SK-N-SH (cell line): ENCODE measurements at regions not wholly inside any gene's neighbourhood (a gene's known extent, or its start where the extent isn't known, plus 50 kb on each side); places are given as distances from the start of the nearest gene placed in this dataset.

Experiments
- CTCF ChIA-PET: fragments of 300-600, 350-600 bp; formaldehyde crosslinking; extraction: SDS; loops from one replicate; lab custom pipeline; 2021; lab: Yijun Ruan, JAX
- POLR2A ChIA-PET: fragments of 350-600 bp; sonication (Branson Sonifier 250); formaldehyde crosslinking; extraction: SDS; loops from one replicate; lab custom pipeline; 2020; ENCODE audit warnings: antibody characterized with exemption, inconsistent platforms; lab: Yijun Ruan, JAX
- DNase-seq: peaks from one replicate; pipeline ENCODE4 v3.0.0; 2012
- H2AFZ ChIP-seq: fragments of 200-600 bp; sonication (generic); 2 replicates; pipeline ENCODE4 v1.8.1; 2016; ENCODE audit warnings: antibody characterized with exemption, mild to moderate bottlenecking, low read depth
- H3F3A ChIP-seq: fragments of 200-600 bp; sonication (generic); replicated peaks from 2 replicates; pipeline ENCODE3; 2016; ENCODE audit warnings: antibody characterized with exemption, mild to moderate bottlenecking; ENCODE audit not compliant: insufficient read depth
- H3K27ac ChIP-seq, 2 experiments: fragments of 200-500 bp in 1 of 2; fragments of 200-600 bp in 1 of 2; sonication (Bioruptor generic) in 1 of 2; sonication (generic), shearing (Covaris generic) in 1 of 2; 2 replicates each; pipeline versions ENCODE4 v1.5.1 to v1.6.1; 2014 to 2016; ENCODE audit warnings: low read depth in 2 of 2, inconsistent platforms in 1 of 2, low read length in 1 of 2, mild to moderate bottlenecking in 1 of 2, mixed read lengths in 1 of 2
- H3K27me3 ChIP-seq: fragments of 200-600 bp; sonication (generic), shearing (Covaris generic); 2 replicates; pipeline ENCODE4 v1.6.1; 2016; ENCODE audit warnings: mixed run types; ENCODE audit not compliant: insufficient read depth
- H3K36me3 ChIP-seq, 2 experiments: fragments of 200-500 bp in 1 of 2; fragments of 200-600 bp in 1 of 2; sonication (Bioruptor generic) in 1 of 2; sonication (generic) in 1 of 2; replicated peaks in 1 of 2; 2 replicates each; pipeline versions ENCODE3 to v1.5.1; 2014 to 2016; ENCODE audit warnings: low read length in 1 of 2, mild to moderate bottlenecking in 1 of 2; ENCODE audit not compliant: insufficient read depth in 2 of 2, control insufficient read depth in 1 of 2
- H3K4me1 ChIP-seq, 2 experiments: fragments of 200-500 bp in 1 of 2; fragments of 200-600 bp in 1 of 2; sonication (Bioruptor generic) in 1 of 2; sonication (generic), shearing (Covaris generic) in 1 of 2; 2 replicates each; pipeline versions ENCODE4 v1.5.1 to v1.6.1; 2014 to 2016; ENCODE audit warnings: low read depth in 1 of 2, low read length in 1 of 2, mixed run types in 1 of 2; ENCODE audit not compliant: insufficient read depth in 2 of 2, control insufficient read depth in 1 of 2
- H3K4me2 ChIP-seq: fragments of 200-600 bp; sonication (generic), shearing (Covaris generic); 2 replicates; pipeline ENCODE4 v1.6.1; 2017; ENCODE audit warnings: mixed run types
- H3K4me3 ChIP-seq, 2 experiments: fragments of 200-500 bp in 1 of 2; fragments of 200-600 bp in 1 of 2; sonication (Bioruptor generic) in 1 of 2; sonication (generic), shearing (Covaris generic) in 1 of 2; 2 replicates each; pipeline versions ENCODE4 v1.5.1 to v1.8.1; 2014 to 2016; ENCODE audit warnings: low read depth in 2 of 2, inconsistent platforms in 1 of 2, low read length in 1 of 2, mild to moderate bottlenecking in 1 of 2, mixed read lengths in 1 of 2, moderate library complexity in 1 of 2
- H3K79me2 ChIP-seq: fragments of 200-600 bp; sonication (generic); 2 replicates; pipeline ENCODE4 v1.8.1; 2017; ENCODE audit warnings: mild to moderate bottlenecking; ENCODE audit not compliant: insufficient read depth
- H3K9ac ChIP-seq: fragments of 200-600 bp; sonication (generic); 2 replicates; pipeline ENCODE4 v1.6.1; 2017; ENCODE audit warnings: mixed run types
- H3K9me2 ChIP-seq: fragments of 200-600 bp; sonication (generic); 2 replicates; pipeline ENCODE4 v1.6.1; 2017; ENCODE audit warnings: mixed run types
- H3K9me3 ChIP-seq: fragments of 200-600 bp; sonication (generic); 2 replicates; pipeline ENCODE4 v1.6.1; 2017; ENCODE audit warnings: mixed run types, mild to moderate bottlenecking, moderate library complexity
- H4K20me1 ChIP-seq: fragments of 200-600 bp; sonication (generic); 2 replicates; pipeline ENCODE4 v1.6.1; 2017; ENCODE audit warnings: mild to moderate bottlenecking, mixed run types; ENCODE audit not compliant: insufficient read depth
- CHD2 ChIP-seq: fragments of 150-350 bp; IDR thresholded peaks from 2 replicates; pipeline ENCODE4 v1.6.1; 2018; ENCODE audit warnings: low read length; ENCODE audit not compliant: partially characterized antibody
- FOSL2 ChIP-seq: IDR thresholded peaks from 2 replicates; pipeline ENCODE4 v1.4.0; 2012; ENCODE audit warnings: low read depth, mild to moderate bottlenecking, moderate library complexity, borderline replicate concordance
- FOXJ3 ChIP-seq: sonication (generic); formaldehyde crosslinking; IDR thresholded peaks from 2 replicates; pipeline ENCODE4 v1.5.1; 2020; ENCODE audit warnings: mild to moderate bottlenecking, missing genetic modification reagents
- GATA2 ChIP-seq: sonication (generic); formaldehyde crosslinking; IDR thresholded peaks from 2 replicates; pipeline ENCODE4 v1.5.0; 2020; ENCODE audit warnings: mild to moderate bottlenecking, missing genetic modification reagents
- JUND ChIP-seq: IDR thresholded peaks from 2 replicates; pipeline ENCODE4 v1.4.0; 2012
- NFIC ChIP-seq: IDR thresholded peaks from 2 replicates; pipeline ENCODE4 v1.4.0; 2012; ENCODE audit warnings: borderline replicate concordance
- POLR2AphosphoS5 ChIP-seq: IDR thresholded peaks from 2 replicates; pipeline ENCODE4 v1.6.1; 2012; ENCODE audit warnings: low read depth, low read length
- RAD21 ChIP-seq: IDR thresholded peaks from 2 replicates; pipeline ENCODE4 v1.6.1; 2012; ENCODE audit warnings: mild to moderate bottlenecking, low read length
- SMC3 ChIP-seq: IDR thresholded peaks from 2 replicates; pipeline ENCODE4 v1.6.1; 2012; ENCODE audit warnings: low read depth, low read length, improper control_type of control experiment
- TAF1 ChIP-seq: IDR thresholded peaks from 2 replicates; pipeline ENCODE4 v1.6.1; 2012; ENCODE audit warnings: low read depth, mild to moderate bottlenecking, low read length, moderate library complexity, borderline replicate concordance
- TCF12 ChIP-seq: IDR thresholded peaks from 2 replicates; pipeline ENCODE4 v1.4.0; 2012
- YY1 ChIP-seq: IDR thresholded peaks from 2 replicates; pipeline ENCODE4 v1.4.0; 2012; ENCODE audit warnings: low read depth, mild to moderate bottlenecking
- WGBS: methylation state at CpG from one replicate; pipeline ENCODE4 v1.1.6; 2017; ENCODE audit warnings: low lambda C conversion rate; 5-methylcytosine and 5-hydroxymethylcytosine counted together
- TF ChIP-seq, protein P1 (sequence below): IDR thresholded peaks from 2 replicates; pipeline ENCODE4; 2012
- TF ChIP-seq, protein P2 (sequence below): fragments of 150-350 bp; IDR thresholded peaks from 2 replicates; pipeline ENCODE4 v1.6.1; 2016; ENCODE audit warnings: mild to moderate bottlenecking, low read depth, low read length
- TF ChIP-seq, protein P3 (sequence below): IDR thresholded peaks from 2 replicates; pipeline ENCODE4 v1.4.0; 2012; ENCODE audit warnings: low read depth, borderline replicate concordance
- TF ChIP-seq, protein P4 (sequence below): IDR thresholded peaks from 2 replicates; pipeline ENCODE4 v1.4.0; 2012; ENCODE audit warnings: low read depth

DNA sequence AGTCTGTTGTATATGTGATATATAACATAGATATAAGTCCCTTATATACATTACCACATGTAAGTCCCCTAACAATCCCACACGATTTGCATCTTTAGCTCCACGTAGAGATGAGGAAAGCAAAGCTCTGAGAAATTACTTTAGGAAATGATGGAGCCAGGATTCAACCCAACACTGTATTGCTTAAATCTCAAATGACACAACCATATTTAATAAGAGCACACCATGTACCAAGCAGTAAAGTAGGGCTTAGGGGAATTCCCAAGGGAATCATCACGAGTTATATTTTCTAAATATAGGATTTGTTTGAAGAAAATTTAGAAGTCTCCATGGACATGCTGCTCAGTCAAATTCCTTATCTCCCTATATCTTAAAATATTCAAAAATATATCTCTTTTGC is 61.3 kb upstream of the POMP start:
- H3K27ac ChIP-seq, result no peak overlapping the region
- TF ChIP-seq, protein P1, sequence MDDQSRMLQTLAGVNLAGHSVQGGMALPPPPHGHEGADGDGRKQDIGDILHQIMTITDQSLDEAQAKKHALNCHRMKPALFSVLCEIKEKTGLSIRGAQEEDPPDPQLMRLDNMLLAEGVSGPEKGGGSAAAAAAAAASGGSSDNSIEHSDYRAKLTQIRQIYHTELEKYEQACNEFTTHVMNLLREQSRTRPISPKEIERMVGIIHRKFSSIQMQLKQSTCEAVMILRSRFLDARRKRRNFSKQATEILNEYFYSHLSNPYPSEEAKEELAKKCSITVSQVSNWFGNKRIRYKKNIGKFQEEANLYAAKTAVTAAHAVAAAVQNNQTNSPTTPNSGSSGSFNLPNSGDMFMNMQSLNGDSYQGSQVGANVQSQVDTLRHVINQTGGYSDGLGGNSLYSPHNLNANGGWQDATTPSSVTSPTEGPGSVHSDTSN, result no peak
- TF ChIP-seq POLR2AphosphoS5 (no peak), GATA2 (CRISPR knock-in tag) (no peak), RAD21 (no peak), CHD2 (no peak)
- TF ChIP-seq, protein P2, sequence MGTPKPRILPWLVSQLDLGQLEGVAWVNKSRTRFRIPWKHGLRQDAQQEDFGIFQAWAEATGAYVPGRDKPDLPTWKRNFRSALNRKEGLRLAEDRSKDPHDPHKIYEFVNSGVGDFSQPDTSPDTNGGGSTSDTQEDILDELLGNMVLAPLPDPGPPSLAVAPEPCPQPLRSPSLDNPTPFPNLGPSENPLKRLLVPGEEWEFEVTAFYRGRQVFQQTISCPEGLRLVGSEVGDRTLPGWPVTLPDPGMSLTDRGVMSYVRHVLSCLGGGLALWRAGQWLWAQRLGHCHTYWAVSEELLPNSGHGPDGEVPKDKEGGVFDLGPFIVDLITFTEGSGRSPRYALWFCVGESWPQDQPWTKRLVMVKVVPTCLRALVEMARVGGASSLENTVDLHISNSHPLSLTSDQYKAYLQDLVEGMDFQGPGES, result no peak
- TF ChIP-seq, protein P3, sequence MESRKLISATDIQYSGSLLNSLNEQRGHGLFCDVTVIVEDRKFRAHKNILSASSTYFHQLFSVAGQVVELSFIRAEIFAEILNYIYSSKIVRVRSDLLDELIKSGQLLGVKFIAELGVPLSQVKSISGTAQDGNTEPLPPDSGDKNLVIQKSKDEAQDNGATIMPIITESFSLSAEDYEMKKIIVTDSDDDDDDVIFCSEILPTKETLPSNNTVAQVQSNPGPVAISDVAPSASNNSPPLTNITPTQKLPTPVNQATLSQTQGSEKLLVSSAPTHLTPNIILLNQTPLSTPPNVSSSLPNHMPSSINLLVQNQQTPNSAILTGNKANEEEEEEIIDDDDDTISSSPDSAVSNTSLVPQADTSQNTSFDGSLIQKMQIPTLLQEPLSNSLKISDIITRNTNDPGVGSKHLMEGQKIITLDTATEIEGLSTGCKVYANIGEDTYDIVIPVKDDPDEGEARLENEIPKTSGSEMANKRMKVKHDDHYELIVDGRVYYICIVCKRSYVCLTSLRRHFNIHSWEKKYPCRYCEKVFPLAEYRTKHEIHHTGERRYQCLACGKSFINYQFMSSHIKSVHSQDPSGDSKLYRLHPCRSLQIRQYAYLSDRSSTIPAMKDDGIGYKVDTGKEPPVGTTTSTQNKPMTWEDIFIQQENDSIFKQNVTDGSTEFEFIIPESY, result no peak
- no peaks in the 10 kb centered on the region for H3K4me1 ChIP-seq
- H3K9ac ChIP-seq, result no peak overlapping the region
- H3K9me3 ChIP-seq, result no peaks in the 10 kb centered on the region
- H4K20me1 ChIP-seq, result no peaks in the 10 kb centered on the region
- H3K36me3 ChIP-seq, result no peaks in the 10 kb centered on the region
- no peaks in the 10 kb centered on the region for H3K79me2 ChIP-seq
- peak overlapping the region; percentile 41; the same call in 1 of the 2 replicates for H2AFZ ChIP-seq
- ChIA-PET POLR2A (no interaction called here), CTCF (no interaction called here)
- H3F3A ChIP-seq, result no peaks in the 10 kb centered on the region
- 19% methylated on average over 3 of the region's 3 CpGs for WGBS
- no peaks in the 10 kb centered on the region; the same call in 1 of the 2 replicates for H3K27me3 ChIP-seq
- no peak overlapping the region for H3K4me3 ChIP-seq
- H3K4me2 ChIP-seq, result no peak overlapping the region
- DNase-seq, result no peak
- no peaks in the 10 kb centered on the region for H3K9me2 ChIP-seq

DNA sequence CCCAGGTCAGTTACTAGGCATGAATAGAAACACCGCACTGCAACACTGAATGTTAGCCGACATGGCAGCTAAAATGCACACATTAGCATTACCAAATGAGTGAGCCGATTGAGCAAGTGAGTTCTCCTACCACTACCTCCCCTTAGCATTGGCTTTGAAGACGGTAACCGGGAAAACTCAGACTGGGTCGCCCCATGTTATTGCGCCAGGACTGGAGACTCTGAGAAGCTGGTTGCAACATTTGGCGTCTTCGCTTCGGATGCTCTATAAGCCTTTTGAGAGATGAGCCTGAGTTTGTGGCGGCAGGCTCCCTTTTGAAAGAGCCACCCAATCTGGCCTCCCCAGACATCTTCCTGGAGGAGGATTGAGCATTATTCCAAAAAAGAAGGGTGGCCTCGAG is 68.5 kb upstream of the POMP start:
- CTCF ChIA-PET, result no interaction called here
- no peak overlapping the region for H3K4me2 ChIP-seq
- WGBS, result 57% methylated on average over 12 of the region's 12 CpGs

More for the DNA sequence above, 68.5 kb upstream of the POMP start:
- no peaks in the 10 kb centered on the region for H3K79me2 ChIP-seq
- H2AFZ ChIP-seq, result no peak overlapping the region
- DNase-seq, result no peak
- H3K36me3 ChIP-seq, result no peaks in the 10 kb centered on the region
- H3K4me3 ChIP-seq, result no peak overlapping the region
- TF ChIP-seq, protein P3, result no peak
- TF ChIP-seq FOXJ3 (CRISPR knock-in tag), result no peak
- TF ChIP-seq YY1, result no peak
- TF ChIP-seq JUND, result no peak
- no peak for TF ChIP-seq NFIC
- TF ChIP-seq POLR2AphosphoS5, result no peak
- TF ChIP-seq, protein P4, sequence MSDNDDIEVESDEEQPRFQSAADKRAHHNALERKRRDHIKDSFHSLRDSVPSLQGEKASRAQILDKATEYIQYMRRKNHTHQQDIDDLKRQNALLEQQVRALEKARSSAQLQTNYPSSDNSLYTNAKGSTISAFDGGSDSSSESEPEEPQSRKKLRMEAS, result no peak
- no peak for TF ChIP-seq SMC3
- TF ChIP-seq FOSL2, result no peak
- no peak for TF ChIP-seq TCF12
- no peak for TF ChIP-seq RAD21
- TF ChIP-seq TAF1, result no peak
- no peak overlapping the region for H3K27ac ChIP-seq
- H3K9me3 ChIP-seq, result no peaks in the 10 kb centered on the region
- no peak overlapping the region for H3K9ac ChIP-seq
- no peaks in the 10 kb centered on the region for H4K20me1 ChIP-seq
- no peaks in the 10 kb centered on the region for H3K4me1 ChIP-seq
- POLR2A ChIA-PET, result no interaction called here
- H3K9me2 ChIP-seq, result no peaks in the 10 kb centered on the region
- H3K27me3 ChIP-seq, result no peaks in the 10 kb centered on the region; the same call in 1 of the 2 replicates
- peaks cover 4% of the 10 kb centered on the region for H3F3A ChIP-seq
